OCI-LY7 (cell line): ENCODE measurements at regions not wholly inside any gene's neighbourhood (a gene's known extent, or its start where the extent isn't known, plus 50 kb on each side); places are given as distances from the start of the nearest gene placed in this dataset.

Experiments
- EZH2phosphoT487 ChIP-seq: fragments of 200-600 bp; sonication (generic); IDR thresholded peaks from 2 replicates; pipeline ENCODE4 v1.6.1; 2018; ENCODE audit warnings: low read depth, borderline replicate concordance, mild to moderate bottlenecking, mixed run types, antibody characterized with exemption, low read length, moderate library complexity, mixed read lengths
- TF ChIP-seq, protein P1 (sequence below): fragments of 200-600 bp; sonication (generic); conservative IDR thresholded peaks from 2 replicates; pipeline ENCODE4 v1.5.1; 2014; ENCODE audit warnings: mild to moderate bottlenecking, antibody characterized with exemption, low read length, moderate library complexity, mixed read lengths

DNA sequence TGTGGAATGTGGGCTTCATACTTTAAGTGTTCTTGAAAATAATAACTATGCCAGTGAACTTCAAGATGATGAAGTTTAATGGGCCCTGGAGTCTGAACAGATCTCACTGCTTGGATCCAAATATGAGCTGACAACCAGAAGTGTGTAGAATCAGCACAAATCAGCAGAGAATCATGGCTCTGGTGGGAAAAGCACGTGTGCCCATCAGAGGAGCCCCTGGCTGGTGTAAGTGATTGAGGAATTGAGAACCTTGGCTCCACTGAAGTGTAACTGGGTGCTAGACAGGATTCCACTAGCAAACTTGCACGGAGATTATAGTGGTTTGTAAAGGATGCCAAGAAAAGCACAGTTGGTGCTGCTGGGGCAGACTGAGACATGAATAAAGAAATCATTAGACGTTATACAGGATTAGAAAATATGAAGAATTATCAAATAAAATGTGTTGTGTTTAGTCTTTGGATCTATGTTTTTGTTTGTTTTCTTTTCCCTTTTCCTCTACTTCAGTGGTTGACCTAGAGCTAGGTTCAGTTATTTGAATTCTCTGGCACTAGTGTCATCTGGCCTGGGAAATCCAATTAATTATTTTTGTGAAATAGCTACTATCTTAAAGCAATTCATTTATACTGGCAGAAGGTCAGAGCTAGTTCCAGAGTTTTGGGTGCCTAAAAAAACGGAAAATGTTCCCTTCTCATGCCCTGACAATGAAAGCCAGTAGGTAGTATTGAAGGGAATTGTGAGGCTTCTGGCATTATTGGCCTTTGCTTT is 175.7 kb upstream of the MEOX2 start:
- TF ChIP-seq, protein P1, sequence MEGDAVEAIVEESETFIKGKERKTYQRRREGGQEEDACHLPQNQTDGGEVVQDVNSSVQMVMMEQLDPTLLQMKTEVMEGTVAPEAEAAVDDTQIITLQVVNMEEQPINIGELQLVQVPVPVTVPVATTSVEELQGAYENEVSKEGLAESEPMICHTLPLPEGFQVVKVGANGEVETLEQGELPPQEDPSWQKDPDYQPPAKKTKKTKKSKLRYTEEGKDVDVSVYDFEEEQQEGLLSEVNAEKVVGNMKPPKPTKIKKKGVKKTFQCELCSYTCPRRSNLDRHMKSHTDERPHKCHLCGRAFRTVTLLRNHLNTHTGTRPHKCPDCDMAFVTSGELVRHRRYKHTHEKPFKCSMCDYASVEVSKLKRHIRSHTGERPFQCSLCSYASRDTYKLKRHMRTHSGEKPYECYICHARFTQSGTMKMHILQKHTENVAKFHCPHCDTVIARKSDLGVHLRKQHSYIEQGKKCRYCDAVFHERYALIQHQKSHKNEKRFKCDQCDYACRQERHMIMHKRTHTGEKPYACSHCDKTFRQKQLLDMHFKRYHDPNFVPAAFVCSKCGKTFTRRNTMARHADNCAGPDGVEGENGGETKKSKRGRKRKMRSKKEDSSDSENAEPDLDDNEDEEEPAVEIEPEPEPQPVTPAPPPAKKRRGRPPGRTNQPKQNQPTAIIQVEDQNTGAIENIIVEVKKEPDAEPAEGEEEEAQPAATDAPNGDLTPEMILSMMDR: no peak
- TF ChIP-seq EZH2phosphoT487: no peak
